HL-60 (cell line): ENCODE measurements at regions not wholly inside any gene's neighbourhood (a gene's known extent, or its start where the extent isn't known, plus 50 kb on each side); places are given as distances from the start of the nearest gene placed in this dataset.

ENCODE experiments used
- CTCF ChIP-seq: IDR thresholded peaks from one replicate; pipeline ENCODE4 v1.5.1; 2011; ENCODE audit warnings: low read length, control low read depth, inconsistent platforms; ENCODE audit not compliant: insufficient read depth
- GABPA ChIP-seq: IDR thresholded peaks from 2 replicates; pipeline ENCODE4 v1.6.1; 2012; ENCODE audit warnings: low read depth
- POLR2AphosphoS5 ChIP-seq: IDR thresholded peaks from 2 replicates; pipeline ENCODE4 v1.6.1; 2012; ENCODE audit warnings: low read depth
- REST ChIP-seq: IDR thresholded peaks from 2 replicates; pipeline ENCODE4 v1.6.1; 2012; ENCODE audit warnings: low read depth; ENCODE audit not compliant: insufficient replicate concordance
- SPI1 ChIP-seq: IDR thresholded peaks from 2 replicates; pipeline ENCODE4 v1.6.1; 2012; ENCODE audit warnings: low read depth, mild to moderate bottlenecking, borderline replicate concordance

GRCh38 chr2:123513351-123513750 is 511.7 kb upstream of the CNTNAP5 start:
- TF ChIP-seq POLR2AphosphoS5 = no peak
- no peak for TF ChIP-seq CTCF
- TF ChIP-seq GABPA = no peak
- TF ChIP-seq REST = no peak
- TF ChIP-seq SPI1 = no peak
